ENCODE measurements at regions not wholly inside any gene's neighbourhood (a gene's known extent, or its start where the extent isn't known, plus 50 kb on each side); places are given as distances from the start of the nearest gene placed in this dataset.

- DNase-seq (ENCODE audit: low read depth, low spot score) = no peak
- H3K9me3 Mint-ChIP-seq = no peaks in the 10 kb centered on the region
- H3K36me3 Mint-ChIP-seq (ENCODE audit: low read depth) = no peaks in the 10 kb centered on the region
- no peak overlapping the region for H3K27ac Mint-ChIP-seq (ENCODE audit: unreplicated experiment)
- H3K4me1 Mint-ChIP-seq = no peaks in the 10 kb centered on the region
- TF ChIP-seq CTCF (conservative IDR thresholded peaks at IDR 0.05) = no peak
- H3K4me3 Mint-ChIP-seq = no peak overlapping the region
- H3K27me3 Mint-ChIP-seq (ENCODE audit: low read depth) = no peaks in the 10 kb centered on the region
These were observed 101.8 kb upstream of the ERG start for GRCh38 chr21:38600106-38600505.

- Mint-ChIP-seq H3K36me3 (ENCODE audit: low read depth) (no peaks in the 10 kb centered on the region), H3K9me3 (no peaks in the 10 kb centered on the region), H3K27ac (ENCODE audit: unreplicated experiment) (no peak overlapping the region), H3K4me1 (no peaks in the 10 kb centered on the region), H3K4me3 (no peak overlapping the region), H3K27me3 (ENCODE audit: low read depth) (no peaks in the 10 kb centered on the region)
- TF ChIP-seq CTCF (conservative IDR thresholded peaks at IDR 0.05) = no peak
- DNase-seq (ENCODE audit: low read depth, low spot score) = no peak
These were observed 107.0 kb upstream of the ERG start for GRCh38 chr21:38605236-38605635.

- H3K4me1 Mint-ChIP-seq = no peaks in the 10 kb centered on the region
- DNase-seq (ENCODE audit: low read depth, low spot score) = no peak
- H3K27me3 Mint-ChIP-seq (ENCODE audit: low read depth) = peaks cover 2% of the 10 kb centered on the region
- no peak overlapping the region for H3K4me3 Mint-ChIP-seq
- no peak overlapping the region for H3K27ac Mint-ChIP-seq (ENCODE audit: unreplicated experiment)
- no peaks in the 10 kb centered on the region for H3K36me3 Mint-ChIP-seq (ENCODE audit: low read depth)
- no peak for TF ChIP-seq CTCF (conservative IDR thresholded peaks at IDR 0.05)
- H3K9me3 Mint-ChIP-seq = no peaks in the 10 kb centered on the region
These were observed 111.3 kb upstream of the ERG start for GRCh38 chr21:38609580-38609979.

- Mint-ChIP-seq H3K27me3 (ENCODE audit: low read depth) (peaks cover 3% of the 10 kb centered on the region), H3K27ac (ENCODE audit: unreplicated experiment) (peak overlapping the region; percentile 24), H3K4me1 (no peaks in the 10 kb centered on the region), H3K9me3 (no peaks in the 10 kb centered on the region), H3K36me3 (ENCODE audit: low read depth) (no peaks in the 10 kb centered on the region), H3K4me3 (no peak overlapping the region)
- TF ChIP-seq CTCF (conservative IDR thresholded peaks at IDR 0.05) = no peak
- DNase-seq (ENCODE audit: low read depth, low spot score) = no peak
These were observed 112.5 kb upstream of the ERG start for GRCh38 chr21:38610623-38611251.

GRCh38 chr21:38611277-38611676 is 113.0 kb upstream of the ERG start:
- Mint-ChIP-seq H3K36me3 (ENCODE audit: low read depth) (no peaks in the 10 kb centered on the region), H3K4me3 (no peak overlapping the region), H3K4me1 (no peaks in the 10 kb centered on the region), H3K27me3 (ENCODE audit: low read depth) (peaks cover 3% of the 10 kb centered on the region), H3K27ac (ENCODE audit: unreplicated experiment) (no peak overlapping the region), H3K9me3 (no peaks in the 10 kb centered on the region)
- DNase-seq (ENCODE audit: low read depth, low spot score) = no peak
- TF ChIP-seq CTCF (conservative IDR thresholded peaks at IDR 0.05) = no peak
